HuH-7.5 (cell line): ENCODE measurements at regions not wholly inside any gene's neighbourhood (a gene's known extent, or its start where the extent isn't known, plus 50 kb on each side); places are given as distances from the start of the nearest gene placed in this dataset.
A peak's percentile ranks its signal among the peaks of the same experiment; 100 is the strongest.
"Not testable (repeated sequence)": the region's sequence is repeated elsewhere in the genome, so short reads cannot be mapped to it uniquely, and the experiment has no call there.

Source experiments
- DNase-seq: peaks from one replicate; pipeline ENCODE4 v3.0.0; 2011; ENCODE audit warnings: low spot score

DNA sequence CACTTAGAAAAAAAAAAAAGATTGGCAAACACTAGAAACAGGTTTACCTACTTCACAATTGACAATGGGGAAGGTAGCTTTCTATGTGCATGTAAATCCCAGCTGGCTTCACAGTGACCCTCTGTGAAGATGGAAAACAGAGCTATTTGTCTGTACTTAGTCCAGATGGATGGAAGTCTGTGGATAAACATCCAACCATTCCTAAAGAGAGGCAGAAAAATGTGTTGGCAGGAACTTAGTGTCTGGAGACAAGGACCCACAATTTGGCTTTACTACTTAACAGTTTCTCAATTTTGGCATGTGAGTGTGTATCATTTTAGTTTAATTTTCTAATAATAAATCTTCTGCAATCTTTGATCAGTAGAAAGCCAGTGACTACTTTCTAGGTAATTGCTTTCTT lies 154.4 kb downstream of the RAD51AP2 start:
- DNase-seq = no peak

GRCh38 chr2:17362956-17363355 lies 155.3 kb downstream of the RAD51AP2 start:
- DNase-seq = no peak

DNA sequence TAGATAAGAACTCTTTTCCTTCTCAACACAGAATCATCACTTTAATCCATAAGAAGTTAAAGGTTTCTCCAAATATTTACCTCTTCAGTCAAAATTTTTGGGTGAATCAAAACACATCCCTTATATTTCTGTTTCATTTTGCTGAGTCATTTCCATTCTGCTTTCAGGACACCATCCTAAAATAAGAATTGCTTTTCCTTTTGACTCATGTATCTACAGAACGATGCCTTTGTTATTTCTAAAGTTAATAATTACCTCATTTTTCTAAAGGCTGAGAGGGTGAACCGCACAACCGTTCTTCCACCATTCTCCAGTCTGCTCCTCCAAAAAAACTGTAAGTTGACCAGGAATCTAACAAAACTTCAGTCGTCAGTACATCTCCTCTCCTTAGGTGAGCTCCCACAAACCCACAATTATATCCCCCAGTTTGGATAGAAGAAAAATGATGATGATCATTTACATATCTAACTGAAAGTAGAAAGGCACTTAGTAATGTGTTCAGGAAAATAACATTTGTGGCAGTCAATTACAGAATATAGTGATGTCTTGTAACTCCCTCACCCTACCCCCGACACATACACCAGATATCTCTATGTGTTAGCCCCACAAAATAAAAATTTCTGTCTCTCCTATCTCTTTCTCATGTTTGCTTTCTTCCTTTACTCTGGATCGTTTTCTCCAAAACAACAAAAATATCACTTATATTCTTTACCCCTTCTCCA lies 162.5 kb downstream of the RAD51AP2 start:
- peak; percentile 20 for DNase-seq

GRCh38 chr2:17353263-17353662 lies 165.0 kb downstream of the RAD51AP2 start:
- DNase-seq = no peak

GRCh38 chr2:17342692-17343091 lies 175.5 kb downstream of the RAD51AP2 start:
- DNase-seq = not testable (repeated sequence)

DNA sequence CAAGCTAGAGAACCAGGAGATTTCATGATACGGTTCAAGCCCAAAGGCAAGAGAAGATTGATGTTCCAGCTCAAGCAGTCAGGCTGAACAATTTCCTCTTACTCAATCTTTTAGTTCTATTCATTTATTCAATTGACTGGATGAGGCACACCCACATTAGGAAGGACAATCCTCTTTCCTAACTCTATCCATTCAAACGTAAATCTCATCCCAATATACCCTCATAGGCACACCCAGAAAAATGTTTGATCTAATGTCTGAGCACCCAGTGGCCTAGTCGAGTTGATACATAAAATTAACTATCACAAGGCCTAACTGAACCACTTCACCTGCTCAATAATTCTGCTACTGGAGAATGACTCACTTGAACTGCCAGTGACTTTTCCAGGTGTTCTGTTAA lies 180.7 kb downstream of the RAD51AP2 start:
- DNase-seq = no peak

DNA sequence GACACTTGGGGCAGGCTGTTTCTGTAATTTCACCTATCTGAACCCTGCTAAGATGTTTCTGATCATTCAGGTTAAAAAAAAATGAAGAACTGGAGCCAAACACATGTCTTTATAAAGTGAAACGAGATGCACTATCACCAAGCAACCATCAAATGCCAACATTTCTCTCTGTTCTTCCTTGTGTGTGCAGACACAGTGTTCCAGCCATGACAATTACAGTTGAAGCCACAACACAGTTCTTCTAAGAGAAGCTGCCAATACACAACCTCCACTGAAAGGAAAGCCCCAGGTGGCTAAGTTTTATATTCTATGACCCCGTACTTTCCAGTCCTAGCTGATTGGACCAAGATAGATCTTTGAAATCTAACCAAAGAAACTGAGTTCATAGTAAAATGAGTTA lies 181.8 kb downstream of the RAD51AP2 start:
- no peak for DNase-seq

- no peak for DNase-seq
Observed at GRCh38 chr2:17334300-17334699, 183.9 kb downstream of the RAD51AP2 start.

DNA sequence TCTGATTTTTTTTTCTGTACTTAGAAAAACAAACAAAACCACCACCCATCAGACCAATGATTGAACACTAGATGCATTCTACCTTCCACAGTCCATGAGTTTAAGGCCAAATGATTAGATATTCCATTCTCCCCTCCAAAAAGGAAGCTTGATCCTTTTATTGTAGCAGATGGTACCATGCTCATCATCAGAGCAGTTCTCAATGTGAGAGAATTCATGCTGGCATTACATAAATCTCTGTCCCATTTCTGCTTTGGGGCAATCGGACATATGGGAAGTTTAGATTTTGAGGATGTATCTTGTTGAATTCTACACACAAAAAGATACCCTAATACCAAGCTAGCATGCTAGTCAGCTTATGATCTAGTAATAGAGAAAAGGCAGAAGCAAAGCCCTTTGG lies 186.6 kb downstream of the RAD51AP2 start:
- no peak for DNase-seq

DNA sequence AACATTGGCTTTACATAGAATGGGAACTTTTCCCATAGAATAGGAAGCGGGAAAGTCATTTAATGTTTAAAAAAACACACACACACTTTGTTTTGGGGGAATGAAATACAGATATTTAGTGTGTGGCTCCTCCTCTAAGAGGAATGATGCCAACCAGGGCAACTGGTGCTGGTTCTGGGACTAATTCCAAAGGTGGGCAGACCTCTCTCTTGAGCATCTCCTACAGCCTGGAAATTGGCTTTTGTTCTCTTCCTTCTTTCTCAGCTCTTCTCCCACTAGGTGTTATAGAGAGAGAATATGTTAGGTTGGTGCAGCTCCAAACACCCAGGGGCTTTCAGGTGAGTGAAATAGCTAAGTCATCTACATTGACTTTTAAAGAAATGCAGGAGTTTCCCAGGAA lies 190.1 kb downstream of the RAD51AP2 start:
- no peak for DNase-seq

- no peak for DNase-seq
Observed at GRCh38 chr2:17327649-17328048, 190.6 kb downstream of the RAD51AP2 start.

- DNase-seq = no peak
Observed at GRCh38 chr2:17326717-17327116, 191.5 kb downstream of the RAD51AP2 start.

DNA sequence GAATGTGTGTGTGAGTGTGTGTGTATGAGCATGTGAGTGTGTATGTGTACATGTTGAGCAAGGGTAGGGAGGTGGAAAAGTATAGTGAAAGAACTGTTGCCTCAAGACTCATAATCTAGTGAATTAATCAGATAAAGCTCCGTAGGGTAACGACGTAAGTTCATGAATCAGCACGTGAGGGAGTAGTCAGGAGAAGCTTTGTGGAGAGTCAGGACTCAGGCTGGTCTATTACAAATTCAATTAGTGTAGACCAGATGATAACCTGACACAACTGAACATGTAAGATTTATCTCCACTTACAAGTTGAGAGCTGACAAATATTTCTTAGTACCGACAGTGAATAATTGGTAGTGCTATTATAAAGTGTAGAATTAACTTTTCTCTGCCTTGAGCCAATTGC lies 194.5 kb downstream of the RAD51AP2 start:
- no peak for DNase-seq

- no peak for DNase-seq
Observed at GRCh38 chr2:17322461-17322860, 195.8 kb downstream of the RAD51AP2 start.

- no peak for DNase-seq
Observed at GRCh38 chr2:17319090-17319489, 199.2 kb downstream of the RAD51AP2 start.

DNA sequence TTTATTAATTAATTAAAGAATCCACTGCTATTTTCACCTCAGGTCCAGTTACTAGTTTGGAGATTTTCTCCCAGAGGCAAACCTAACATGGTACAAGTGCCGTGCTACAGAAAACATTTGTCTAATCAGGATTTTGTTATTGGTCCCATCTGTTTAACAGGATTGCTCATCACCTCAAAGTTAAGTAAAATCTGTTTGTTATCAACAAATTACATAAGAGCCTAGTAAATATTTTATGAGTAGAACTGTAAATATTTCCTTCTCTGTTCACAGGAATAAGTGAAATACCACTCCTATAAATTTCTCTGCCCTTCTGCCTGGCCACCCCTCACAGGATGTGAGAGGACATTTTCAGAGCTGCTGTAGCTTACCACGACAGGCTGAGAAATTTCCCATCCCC lies 200.2 kb downstream of the RAD51AP2 start:
- no peak for DNase-seq

DNA sequence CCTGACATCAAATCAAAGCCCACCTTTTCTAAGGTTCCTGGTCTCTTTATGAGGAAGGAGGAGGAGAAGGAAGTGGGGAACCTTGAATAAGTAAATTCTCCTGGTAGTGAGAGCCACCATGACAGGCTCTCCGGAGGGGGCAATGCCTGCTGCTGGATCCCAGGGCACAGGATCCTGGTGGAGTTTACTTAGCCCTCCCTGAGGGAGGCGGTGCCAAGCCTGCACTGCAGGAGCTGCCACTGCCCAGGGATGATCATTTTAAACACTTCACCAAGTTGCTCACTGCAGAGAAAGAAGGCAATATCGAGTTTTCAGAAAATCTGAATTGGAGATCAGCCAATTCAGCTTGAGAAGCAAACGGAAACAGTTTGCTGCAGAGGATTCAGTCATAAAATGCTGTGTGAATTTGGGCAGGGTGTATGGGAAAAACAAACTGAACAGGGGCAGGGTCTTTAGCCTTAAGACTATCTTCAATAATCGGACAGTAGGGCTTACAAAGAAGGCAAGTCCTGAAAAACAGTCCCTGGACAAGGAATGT lies 200.7 kb downstream of the RAD51AP2 start:
- no peak for DNase-seq

GRCh38 chr2:17313261-17313660 lies 205.0 kb downstream of the RAD51AP2 start:
- no peak for DNase-seq

DNA sequence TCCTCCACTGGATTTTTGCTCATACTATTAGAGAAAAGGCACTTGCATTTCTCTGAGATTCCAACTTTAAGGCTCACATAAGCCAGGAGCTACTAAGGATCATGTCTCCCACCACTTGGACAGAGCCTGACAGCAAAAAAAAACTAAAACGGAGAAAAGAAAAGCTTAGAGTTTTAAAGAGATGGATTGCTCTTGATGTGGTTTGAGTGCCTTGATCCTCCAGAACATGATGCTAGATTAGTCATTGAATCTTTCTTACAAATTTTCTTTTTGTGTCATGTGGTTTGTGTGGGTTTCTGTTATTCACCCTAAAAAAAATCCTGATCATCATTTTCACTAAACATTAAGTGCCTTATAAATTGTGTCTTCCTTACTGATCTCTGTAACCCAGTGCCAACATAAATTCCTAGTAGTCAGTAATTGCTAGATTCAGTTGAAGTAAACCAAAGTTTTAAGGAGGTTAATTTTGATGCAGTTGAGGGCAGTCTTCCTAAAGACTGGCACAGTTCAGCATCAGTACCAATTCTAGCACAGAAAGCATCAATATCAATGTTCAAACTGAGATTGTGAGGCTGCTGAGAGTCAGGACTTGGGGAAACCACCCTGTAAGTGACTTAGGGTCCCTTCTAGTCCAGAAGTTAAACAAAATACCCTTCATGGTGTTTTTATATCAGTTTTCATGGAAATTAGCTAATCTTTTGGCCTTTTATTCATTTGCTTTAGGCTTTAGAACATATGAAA lies 206.3 kb downstream of the RAD51AP2 start:
- no peak for DNase-seq

DNA sequence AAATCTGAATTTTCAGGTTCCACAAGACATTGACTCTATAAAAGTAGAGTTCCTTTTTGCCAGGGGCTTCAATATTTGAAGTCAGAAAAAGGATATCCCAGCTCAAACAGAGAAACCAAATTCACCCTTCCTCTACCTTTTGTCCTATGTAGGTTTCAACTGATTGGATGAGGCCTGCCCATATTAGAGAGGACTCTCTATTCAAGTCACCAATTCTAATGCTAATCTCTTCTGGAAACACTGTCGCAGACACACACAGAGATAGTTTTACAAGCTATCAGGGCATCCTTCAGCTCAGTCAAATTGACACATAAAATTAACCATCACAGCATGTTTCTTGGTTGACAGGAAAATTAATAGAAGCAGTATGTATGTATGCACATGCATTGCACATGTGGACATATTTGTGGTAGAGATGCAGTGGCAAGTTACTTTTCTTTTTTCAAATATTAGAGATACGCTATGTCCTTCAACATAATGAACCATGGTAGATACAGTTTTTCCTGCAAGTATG lies 207.1 kb downstream of the RAD51AP2 start:
- no peak for DNase-seq

GRCh38 chr2:17309741-17310339 lies 208.4 kb downstream of the RAD51AP2 start:
- DNase-seq = peak; percentile 17

DNA sequence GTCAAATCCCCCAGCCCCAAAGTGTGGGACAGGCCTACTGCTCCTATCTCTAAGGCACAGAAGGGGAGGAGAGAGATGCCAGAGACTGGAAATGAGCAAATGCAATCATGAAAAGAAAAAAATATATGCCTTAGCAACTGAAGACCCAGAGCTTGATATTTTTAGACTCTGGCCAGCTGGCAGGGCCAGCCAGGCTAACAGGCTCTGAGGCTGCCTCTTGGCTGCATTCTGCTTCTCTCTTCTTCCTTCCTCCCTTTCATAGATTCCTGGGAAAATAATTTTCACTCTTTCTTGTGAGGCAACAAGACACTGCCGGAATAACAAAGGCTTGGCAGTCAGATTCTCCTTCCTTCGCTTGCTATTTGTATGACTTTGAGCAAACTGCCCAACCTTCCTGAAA lies 209.1 kb downstream of the RAD51AP2 start:
- DNase-seq = no peak

DNA sequence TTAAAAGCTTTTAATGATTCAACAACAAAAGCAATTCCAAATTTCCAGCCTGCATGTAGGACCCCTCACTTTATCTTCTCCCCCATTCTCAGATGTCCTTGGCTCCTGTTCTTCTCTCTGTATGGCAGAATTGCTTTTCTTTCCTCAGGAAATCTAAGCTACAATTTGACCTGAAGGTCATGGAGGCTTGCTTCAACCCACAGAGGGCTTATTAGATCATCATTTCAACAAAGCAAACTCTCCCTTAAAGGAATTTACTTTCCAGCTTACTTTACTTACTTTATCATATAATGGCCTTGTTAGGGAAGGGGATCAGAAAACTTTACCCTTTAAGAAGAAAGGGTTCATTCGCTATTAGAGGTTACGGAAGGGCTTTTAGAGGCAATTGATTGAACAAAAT lies 211.5 kb downstream of the RAD51AP2 start:
- no peak for DNase-seq
